Naive thymus-derived CD4-positive, alpha-beta T cell (primary cell): ENCODE measurements at regions not wholly inside any gene's neighbourhood (a gene's known extent, or its start where the extent isn't known, plus 50 kb on each side); places are given as distances from the start of the nearest gene placed in this dataset.
A peak's percentile ranks its signal among the peaks of the same experiment; 100 is the strongest.

Experiments used
- ATAC-seq: fragments of 150-1000 bp; cut with Tn5 transposase; 2 replicates; pipeline ENCODE4 v1.10.0; 2021; ENCODE audit warnings: mild to moderate bottlenecking, moderate library complexity
- CTCF ChIA-PET: fragments of 350-600 bp; sonication (Branson Sonifier 250); formaldehyde crosslinking; loops from one replicate; lab custom pipeline; 2021; ENCODE audit warnings: antibody characterized with exemption; lab: Charles Lee
- POLR2A ChIA-PET: fragments of 350-600 bp; sonication (Branson Sonifier 250); formaldehyde crosslinking; loops from one replicate; lab custom pipeline; 2021; ENCODE audit warnings: antibody characterized with exemption, inconsistent platforms; lab: Charles Lee
- DNase-seq, 9 donors: peaks; one replicate each; pipeline versions ENCODE4 v3.0.0 to v3.0.0-alpha.2; 2020 to 2022; ENCODE audit warnings: mixed read lengths in 1 of 9
- H3K27ac ChIP-seq: one replicate; pipeline ENCODE4 v1.7.0; 2013; ENCODE audit warnings: mild to moderate bottlenecking, low read depth, low read length, moderate library complexity
- H3K27me3 ChIP-seq, 2 donors: one replicate each; pipeline ENCODE4 v1.7.0; 2013; ENCODE audit warnings: low read length in 2 of 2, mild to moderate bottlenecking in 2 of 2, moderate library complexity in 2 of 2; ENCODE audit not compliant: control insufficient read depth in 2 of 2, insufficient read depth in 2 of 2
- H3K36me3 ChIP-seq, 3 experiments: 1 replicate in 2 of 3; 2 replicates in 1 of 3; pipeline ENCODE4 v1.7.0; 2013; ENCODE audit warnings: low read length in 3 of 3, mild to moderate bottlenecking in 3 of 3, moderate library complexity in 1 of 3; ENCODE audit not compliant: insufficient read depth in 3 of 3, control insufficient read depth in 2 of 3
- H3K4me1 ChIP-seq, 2 donors: one replicate each; pipeline ENCODE4 v1.7.0; 2013; ENCODE audit warnings: low read length in 2 of 2, mild to moderate bottlenecking in 2 of 2, moderate library complexity in 1 of 2; ENCODE audit not compliant: control insufficient read depth in 2 of 2, insufficient read depth in 2 of 2
- H3K4me3 ChIP-seq: 2 replicates; pipeline ENCODE4 v1.7.0; 2013; ENCODE audit warnings: mild to moderate bottlenecking, low read length
- H3K9me3 ChIP-seq, 3 experiments: 1 replicate in 2 of 3; 2 replicates in 1 of 3; pipeline ENCODE4 v1.7.0; 2013; ENCODE audit warnings: low read length in 3 of 3; ENCODE audit not compliant: control insufficient read depth in 2 of 3
- H3K27ac Mint-ChIP-seq, 9 donors: one replicate each; pipeline ENCODE4 v1.8.0; 2020 to 2022; ENCODE audit warnings: mixed read lengths in 9 of 9, mild to moderate bottlenecking in 8 of 9, moderate library complexity in 5 of 9, inconsistent platforms in 2 of 9
- H3K27me3 Mint-ChIP-seq, 5 donors: one replicate each; pipeline ENCODE4 v1.8.0; 2021 to 2022; ENCODE audit warnings: mixed read lengths in 5 of 5, mild to moderate bottlenecking in 1 of 5
- H3K36me3 Mint-ChIP-seq, 5 donors: one replicate each; pipeline ENCODE4 v1.8.0; 2020 to 2022; ENCODE audit warnings: mixed read lengths in 5 of 5, mild to moderate bottlenecking in 3 of 5, inconsistent platforms in 1 of 5
- H3K4me1 Mint-ChIP-seq, 7 donors: one replicate each; pipeline ENCODE4 v1.8.0; 2020 to 2022; ENCODE audit warnings: mixed read lengths in 7 of 7, mild to moderate bottlenecking in 3 of 7, inconsistent platforms in 1 of 7
- H3K4me3 Mint-ChIP-seq, 10 donors: one replicate each; pipeline ENCODE4 v1.8.0; 2020 to 2022; ENCODE audit warnings: mild to moderate bottlenecking in 10 of 10, mixed read lengths in 10 of 10, moderate library complexity in 6 of 10, inconsistent platforms in 2 of 10
- H3K9me3 Mint-ChIP-seq, 11 donors: one replicate each; pipeline ENCODE4 v1.8.0; 2020 to 2022; ENCODE audit warnings: mixed read lengths in 11 of 11, mild to moderate bottlenecking in 4 of 11, inconsistent platforms in 1 of 11, moderate library complexity in 1 of 11
- intact Hi-C, 2 donors: fragments of 100-400 bp; cut with micrococcal nuclease; formaldehyde crosslinking; loops; one replicate each; pipeline ENCODE4 v1.15.1; 2023

- ChIA-PET POLR2A (no interaction called here), CTCF (no interaction called here)
- H3K36me3 ChIP-seq, result no peaks in the 10 kb centered on the region
- H3K27me3 ChIP-seq, result no peaks in the 10 kb centered on the region
- Mint-ChIP-seq H3K27ac (no peak overlapping the region), H3K4me3 (no peak overlapping the region), H3K9me3 (peaks cover 0 to 74% (median 25%) of the 10 kb centered on the region in 11 donors), H3K4me1 (peaks cover 0 to 2% (median 0%) of the 10 kb centered on the region in 7 donors), H3K27me3 (no peaks in the 10 kb centered on the region), H3K36me3 (peaks cover 0 to 38% (median 5%) of the 10 kb centered on the region in 5 donors)
- no peaks in the 10 kb centered on the region for H3K4me1 ChIP-seq
- no peak overlapping the region for H3K4me3 ChIP-seq
- DNase-seq (peak in 2 of 9 donors; percentile 3 to 16), ATAC-seq (no peak)
- no peak overlapping the region for H3K27ac ChIP-seq
- intact Hi-C loops, result no loop called here
- peaks cover 0 to 85% (median 0%) of the 10 kb centered on the region in 3 experiments for H3K9me3 ChIP-seq
Observed at GRCh38 chr12:34402228-34402898, 380.1 kb downstream of the ALG10 start.

DNA sequence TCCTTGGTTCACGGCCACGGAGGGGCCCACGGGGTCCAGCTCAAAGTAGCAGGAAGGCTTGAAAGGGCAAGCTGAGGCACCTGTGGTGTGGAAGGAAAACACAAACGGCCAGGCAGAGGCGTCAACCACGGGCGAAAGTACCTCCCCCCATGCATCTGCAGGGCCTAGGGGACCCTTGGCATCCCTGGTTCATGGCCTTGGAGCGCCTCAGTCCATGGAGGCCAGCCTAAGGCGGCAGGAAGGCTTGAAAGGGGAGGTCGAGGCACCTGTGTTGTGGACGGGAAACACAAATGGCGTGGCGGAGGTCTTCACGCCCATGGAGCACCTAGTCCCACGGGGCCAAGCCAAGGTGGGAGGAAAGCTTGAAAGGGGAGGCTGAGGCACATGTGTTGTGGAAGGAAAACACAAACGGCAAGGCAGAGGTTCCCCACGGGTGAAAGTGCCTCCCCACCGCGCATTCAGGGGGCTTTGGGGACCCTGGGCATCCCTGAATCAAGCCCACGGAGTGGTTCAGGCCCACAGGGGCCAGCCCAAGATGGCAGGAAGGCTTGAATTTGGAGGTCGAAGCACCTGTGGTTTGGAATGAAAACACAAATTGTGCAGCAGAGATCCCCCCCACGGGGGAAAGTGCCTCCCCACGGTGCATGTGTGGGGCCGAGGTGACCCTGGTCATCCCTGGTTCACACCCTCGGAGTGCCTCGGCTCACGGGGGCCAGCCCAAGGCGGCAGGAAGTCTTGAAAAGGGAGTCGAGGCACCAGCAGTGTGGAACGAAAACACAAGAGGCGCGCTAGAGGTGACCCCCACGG is 380.8 kb downstream of the ALG10 start:
- H3K27ac ChIP-seq, result no peak overlapping the region
- no peaks in the 10 kb centered on the region for H3K4me1 ChIP-seq
- H3K36me3 ChIP-seq, result no peaks in the 10 kb centered on the region
- Mint-ChIP-seq H3K9me3 (peaks cover 2 to 74% (median 32%) of the 10 kb centered on the region in 11 donors), H3K27ac (no peak overlapping the region), H3K4me1 (peaks cover 0 to 2% (median 0%) of the 10 kb centered on the region in 7 donors), H3K4me3 (no peak overlapping the region), H3K36me3 (peaks cover 0 to 38% (median 7%) of the 10 kb centered on the region in 5 donors), H3K27me3 (no peaks in the 10 kb centered on the region)
- no peaks in the 10 kb centered on the region for H3K27me3 ChIP-seq
- intact Hi-C loops, result no loop called here
- CTCF ChIA-PET, result no interaction called here
- POLR2A ChIA-PET, result no interaction called here
- H3K9me3 ChIP-seq, result peaks cover 0 to 84% (median 0%) of the 10 kb centered on the region in 3 experiments
- ATAC-seq (no peak), DNase-seq (peak in 2 of 9 donors; percentile 1 to 14)
- H3K4me3 ChIP-seq, result no peak overlapping the region

GRCh38 chr12:34403706-34404376 is 381.5 kb downstream of the ALG10 start:
- H3K27me3 ChIP-seq, result no peaks in the 10 kb centered on the region
- H3K4me1 Mint-ChIP-seq, result peaks cover 0 to 2% (median 0%) of the 10 kb centered on the region in 7 donors
- no peaks in the 10 kb centered on the region for H3K36me3 ChIP-seq
- ChIA-PET POLR2A (no interaction called here), CTCF (no interaction called here)
- H3K27ac ChIP-seq, result no peak overlapping the region
- intact Hi-C loops, result no loop called here
- no peaks in the 10 kb centered on the region for H3K4me1 ChIP-seq
- no peak overlapping the region for H3K27ac Mint-ChIP-seq
- peaks cover 0 to 38% (median 7%) of the 10 kb centered on the region in 5 donors for H3K36me3 Mint-ChIP-seq
- peaks cover 0 to 82% (median 0%) of the 10 kb centered on the region in 3 experiments for H3K9me3 ChIP-seq
- ATAC-seq (no peak), DNase-seq (peak in 1 of 9 donors; percentile 8)
- no peak overlapping the region for H3K4me3 Mint-ChIP-seq
- H3K27me3 Mint-ChIP-seq, result no peaks in the 10 kb centered on the region
- no peak overlapping the region for H3K4me3 ChIP-seq
- peaks cover 4 to 82% (median 32%) of the 10 kb centered on the region in 11 donors for H3K9me3 Mint-ChIP-seq

- ChIA-PET POLR2A (no interaction called here), CTCF (no interaction called here)
- Mint-ChIP-seq H3K27me3 (no peaks in the 10 kb centered on the region), H3K4me1 (peaks cover 0 to 2% (median 0%) of the 10 kb centered on the region in 7 donors), H3K36me3 (peaks cover 0 to 36% (median 7%) of the 10 kb centered on the region in 5 donors), H3K9me3 (peaks cover 4 to 90% (median 38%) of the 10 kb centered on the region in 11 donors), H3K27ac (no peak overlapping the region), H3K4me3 (no peak overlapping the region)
- intact Hi-C loops, result no loop called here
- peak in 1 of 9 donors; percentile 4 for DNase-seq
- no peaks in the 10 kb centered on the region for H3K4me1 ChIP-seq
- H3K9me3 ChIP-seq, result peaks cover 0 to 82% (median 0%) of the 10 kb centered on the region in 3 experiments
- H3K27me3 ChIP-seq, result no peaks in the 10 kb centered on the region
- no peak overlapping the region for H3K4me3 ChIP-seq
- H3K27ac ChIP-seq, result no peak overlapping the region
- ATAC-seq, result no peak
- H3K36me3 ChIP-seq, result no peaks in the 10 kb centered on the region
Observed at GRCh38 chr12:34404377-34405285, 382.3 kb downstream of the ALG10 start.

- Mint-ChIP-seq H3K27me3 (no peaks in the 10 kb centered on the region), H3K27ac (no peak overlapping the region), H3K9me3 (peaks cover 9 to 95% (median 40%) of the 10 kb centered on the region in 11 donors), H3K36me3 (peaks cover 0 to 33% (median 7%) of the 10 kb centered on the region in 5 donors), H3K4me1 (peaks cover 0 to 2% (median 0%) of the 10 kb centered on the region in 7 donors), H3K4me3 (no peak overlapping the region)
- POLR2A ChIA-PET, result no interaction called here
- H3K36me3 ChIP-seq, result no peaks in the 10 kb centered on the region
- peaks cover 0 to 81% (median 0%) of the 10 kb centered on the region in 3 experiments for H3K9me3 ChIP-seq
- no peak for ATAC-seq
- no peak overlapping the region for H3K27ac ChIP-seq
- CTCF ChIA-PET, result no interaction called here
- H3K27me3 ChIP-seq, result no peaks in the 10 kb centered on the region
- no peaks in the 10 kb centered on the region for H3K4me1 ChIP-seq
- no peak overlapping the region for H3K4me3 ChIP-seq
- intact Hi-C loops, result no loop called here
- DNase-seq, result peak in 1 of 9 donors; percentile 3
Observed at GRCh38 chr12:34405286-34406227, 383.3 kb downstream of the ALG10 start.
